ENCODE measurements at regions not wholly inside any gene's neighbourhood (a gene's known extent, or its start where the extent isn't known, plus 50 kb on each side); places are given as distances from the start of the nearest gene placed in this dataset.
A peak's percentile ranks its signal among the peaks of the same experiment; 100 is the strongest.

DNA sequence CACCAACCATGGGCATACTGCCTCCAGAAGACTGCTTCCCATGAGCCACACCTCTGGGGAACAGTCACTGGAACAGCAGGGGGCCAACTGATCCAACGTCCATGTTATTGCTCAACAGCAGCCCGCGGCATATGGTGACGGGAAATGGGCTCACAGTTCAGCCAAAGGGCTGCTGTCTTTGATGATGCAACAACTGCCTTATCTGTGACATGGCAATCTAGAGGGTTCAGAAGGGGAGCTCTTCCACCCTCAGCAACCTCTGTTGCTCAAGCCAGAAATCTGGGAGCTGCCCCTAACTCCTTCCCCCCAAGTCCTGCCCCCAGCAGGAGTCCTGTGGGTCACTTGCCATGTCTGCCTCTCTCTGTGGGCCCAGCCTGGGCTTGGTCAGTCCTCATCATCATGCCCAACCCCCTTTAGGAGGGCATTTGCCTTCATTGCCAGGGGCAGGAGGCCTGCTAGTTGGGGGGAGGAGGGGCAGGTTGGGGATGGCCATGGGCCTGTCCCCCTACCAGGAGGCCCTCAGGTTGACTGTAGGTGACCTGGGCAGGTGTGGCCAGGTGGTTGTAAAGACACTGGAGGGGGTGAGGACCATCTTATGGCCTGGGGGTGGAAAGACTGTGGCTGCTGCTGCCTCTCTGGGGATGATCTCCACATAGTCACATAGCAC is 212.9 kb downstream of the CYP26B1 start:
- ChIA-PET CTCF (no interaction called here), POLR2A (no interaction called here)
- DNase-seq (ENCODE audit: extremely low spot score), result peak; percentile 2

GRCh38 chr2:71934320-71934593 is 213.4 kb downstream of the CYP26B1 start:
- TF ChIP-seq LEF1 (IDR thresholded peaks at IDR 0.05; ENCODE audit: borderline replicate concordance) (no peak), TARDBP (IDR thresholded peaks at IDR 0.05) (no peak), FOXM1 (IDR thresholded peaks at IDR 0.05; ENCODE audit: borderline replicate concordance) (no peak), SP1 (IDR thresholded peaks at IDR 0.05) (no peak), BHLHE40 (IDR thresholded peaks at IDR 0.05; ENCODE audit: borderline replicate concordance) (no peak)
- POLR2A ChIA-PET, result no interaction called here

More for the DNA sequence above, 212.9 kb downstream of the CYP26B1 start:
- TF ChIP-seq BHLHE40 (IDR thresholded peaks at IDR 0.05; ENCODE audit: borderline replicate concordance) (no peak), FOXK2 (IDR thresholded peaks at IDR 0.05) (no peak), SUZ12 (IDR thresholded peaks at IDR 0.05) (no peak), LEF1 (IDR thresholded peaks at IDR 0.05; ENCODE audit: borderline replicate concordance) (no peak), SP1 (IDR thresholded peaks at IDR 0.05) (no peak), CTBP1 (IDR thresholded peaks at IDR 0.05; ENCODE audit: borderline replicate concordance) (no peak), PKNOX1 (IDR thresholded peaks at IDR 0.05) (no peak), HDGF (IDR thresholded peaks at IDR 0.05; ENCODE audit: borderline replicate concordance) (no peak), ZNF384 (IDR thresholded peaks at IDR 0.05) (no peak), FOXA1 (IDR thresholded peaks at IDR 0.05) (no peak), FOXM1 (IDR thresholded peaks at IDR 0.05; ENCODE audit: borderline replicate concordance) (no peak), TARDBP (IDR thresholded peaks at IDR 0.05) (no peak), ELF4 (IDR thresholded peaks at IDR 0.05) (no peak), NFRKB (IDR thresholded peaks at IDR 0.05) (no peak), L3MBTL2 (conservative IDR thresholded peaks at IDR 0.05) (no peak), ARNT (IDR thresholded peaks at IDR 0.05) (no peak)

DNA sequence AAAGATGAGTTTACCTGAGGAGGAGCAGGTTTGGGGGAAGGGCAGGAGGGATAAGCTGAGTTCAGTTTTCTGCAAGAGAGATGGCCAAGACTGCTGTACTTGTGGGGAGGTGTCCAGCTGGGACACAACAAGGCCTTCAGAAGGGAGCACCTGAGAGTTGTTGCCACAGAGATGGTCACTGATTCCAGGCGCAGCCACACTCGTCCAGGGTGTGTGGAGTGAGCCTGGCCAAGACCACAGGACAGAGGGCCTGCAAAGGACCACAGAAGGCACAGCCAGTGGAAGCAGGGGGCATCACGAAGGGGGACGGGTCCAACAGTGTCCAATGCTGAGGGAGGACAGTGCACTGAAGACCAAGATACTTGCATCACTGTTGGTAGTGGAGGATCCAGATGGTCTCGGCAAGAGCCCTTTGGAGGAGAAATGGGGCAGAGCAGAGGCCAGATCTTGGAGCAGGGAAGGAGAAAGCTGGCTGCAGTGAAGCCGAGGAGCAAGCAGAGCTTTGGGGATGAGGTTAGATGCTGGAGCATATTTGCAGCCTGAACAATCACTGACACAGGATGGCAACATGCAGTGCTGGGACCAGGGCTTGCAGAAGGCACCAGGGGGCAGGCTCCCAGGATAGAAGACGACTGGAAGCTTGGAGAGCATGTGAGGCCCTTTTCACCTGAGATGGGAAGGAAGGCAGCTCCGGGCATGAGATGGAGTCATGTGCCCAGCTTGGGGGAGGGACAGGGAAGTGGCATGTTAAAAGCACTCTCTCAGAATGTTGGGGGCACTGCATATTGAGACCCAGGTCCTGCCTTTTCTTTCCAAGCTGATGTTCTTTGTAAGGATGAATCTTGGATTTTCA is 214.0 kb downstream of the CYP26B1 start:
- POLR2A ChIA-PET, result no interaction called here
- CTCF ChIA-PET, result no interaction called here
- DNase-seq (ENCODE audit: extremely low spot score), result peak; percentile 15
- TF ChIP-seq SP1 (IDR thresholded peaks at IDR 0.05) (no peak), NFRKB (IDR thresholded peaks at IDR 0.05) (no peak), HDGF (IDR thresholded peaks at IDR 0.05; ENCODE audit: borderline replicate concordance) (no peak), L3MBTL2 (conservative IDR thresholded peaks at IDR 0.05) (no peak), ARNT (IDR thresholded peaks at IDR 0.05) (no peak), LEF1 (IDR thresholded peaks at IDR 0.05; ENCODE audit: borderline replicate concordance) (no peak), BHLHE40 (IDR thresholded peaks at IDR 0.05; ENCODE audit: borderline replicate concordance) (no peak), SUZ12 (IDR thresholded peaks at IDR 0.05) (no peak), FOXA1 (IDR thresholded peaks at IDR 0.05) (no peak), ZNF384 (IDR thresholded peaks at IDR 0.05) (no peak)

More at GRCh38 chr2:71934320-71934593, 213.4 kb downstream of the CYP26B1 start:
- CTCF ChIA-PET, result no interaction called here
- peak; percentile 1 for DNase-seq (ENCODE audit: extremely low spot score)

DNA sequence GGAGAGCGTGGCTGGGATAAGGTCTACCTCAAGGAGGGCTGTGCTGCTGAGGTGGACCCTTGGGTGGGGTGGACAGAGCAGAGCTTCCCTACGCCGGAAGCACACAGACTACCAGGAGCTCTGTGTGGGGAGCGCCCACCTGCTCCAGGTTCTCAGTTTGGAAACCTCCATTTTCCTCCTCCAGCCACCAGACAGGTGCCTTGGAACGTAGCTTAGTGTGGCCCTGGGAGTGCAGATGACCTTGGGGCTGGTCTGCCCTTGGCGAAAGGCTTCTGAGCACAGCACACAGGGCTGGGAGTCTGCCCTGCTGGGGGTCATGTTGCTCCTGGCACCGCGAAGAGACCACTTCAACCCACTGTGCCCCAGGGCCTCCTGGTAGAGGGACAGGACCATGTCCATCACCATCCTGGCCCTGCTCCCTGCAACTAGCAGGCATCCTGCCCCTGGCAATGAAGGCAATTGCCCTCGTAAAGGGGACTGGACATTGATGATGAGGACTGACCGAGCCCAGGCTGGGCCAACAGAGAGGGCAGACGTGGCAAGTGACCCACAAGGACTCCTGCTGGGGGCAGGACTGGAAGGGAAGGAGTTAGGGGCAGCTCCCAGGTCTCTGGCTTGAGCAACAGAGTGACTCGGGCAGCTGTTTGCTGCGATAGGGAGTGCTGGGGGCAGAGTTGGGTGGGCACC is 214.7 kb downstream of the CYP26B1 start:
- TF ChIP-seq FOXA1 (IDR thresholded peaks at IDR 0.05), result no peak
- TF ChIP-seq ZNF384 (IDR thresholded peaks at IDR 0.05), result no peak
- TF ChIP-seq LEF1 (IDR thresholded peaks at IDR 0.05; ENCODE audit: borderline replicate concordance), result no peak
- TF ChIP-seq FOXK2 (IDR thresholded peaks at IDR 0.05), result no peak
- no peak for TF ChIP-seq ARNT (IDR thresholded peaks at IDR 0.05)
- TF ChIP-seq CTBP1 (IDR thresholded peaks at IDR 0.05; ENCODE audit: borderline replicate concordance), result no peak
- POLR2A ChIA-PET, result no interaction called here
- CTCF ChIA-PET, result interaction anchor here (0.7 kb wide), 1 partner anchor 7 kb away, joined by 6 read pairs; no protein-coding TSS in a partner anchor
- peak; percentile 1 for DNase-seq (ENCODE audit: extremely low spot score)

DNA sequence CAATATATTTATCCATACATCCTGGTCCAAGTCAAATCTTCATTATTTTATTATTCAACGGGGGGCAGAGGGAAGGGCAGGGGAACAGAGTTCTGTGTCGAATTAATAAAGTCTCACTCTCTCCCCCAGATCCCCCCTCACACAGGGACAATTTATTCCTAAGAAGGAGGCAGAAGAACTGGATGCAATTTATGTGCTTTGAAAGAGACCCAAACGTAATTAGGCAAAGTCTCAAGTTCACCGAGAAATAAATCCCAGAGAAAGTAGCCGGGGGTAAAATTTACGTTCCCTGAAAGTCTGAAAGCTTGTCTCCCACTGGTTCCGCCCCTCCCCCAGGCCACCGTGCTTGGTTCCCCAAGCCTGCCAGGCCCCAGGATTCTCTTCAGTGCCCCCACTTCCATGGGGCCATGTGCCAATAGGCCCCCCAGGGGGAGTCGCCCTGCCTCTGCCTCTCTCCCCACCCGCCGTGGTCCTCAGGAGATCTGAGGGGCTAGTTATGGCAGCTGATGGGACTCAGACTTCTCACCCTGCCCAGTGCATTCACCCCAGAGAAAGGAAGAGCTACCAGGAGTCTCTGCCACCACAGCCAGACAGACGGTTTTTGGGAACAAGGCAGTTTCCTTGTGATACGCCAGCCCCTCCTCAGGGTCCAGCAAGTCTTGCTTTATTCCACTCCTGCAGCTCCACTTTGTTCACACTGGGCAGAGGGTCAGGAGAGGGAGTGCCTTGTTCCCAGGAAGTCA is 215.5 kb downstream of the CYP26B1 start:
- ChIA-PET CTCF (interaction anchor here (0.7 kb wide), 1 partner anchor 8 kb away, joined by 6 read pairs; no protein-coding TSS in a partner anchor), POLR2A (no interaction called here)
- DNase-seq (ENCODE audit: extremely low spot score), result peak; percentile 3
- TF ChIP-seq SP1 (IDR thresholded peaks at IDR 0.05), result no peak
- no peak for TF ChIP-seq NFRKB (IDR thresholded peaks at IDR 0.05)
- no peak for TF ChIP-seq FOXK2 (IDR thresholded peaks at IDR 0.05)
- TF ChIP-seq L3MBTL2 (conservative IDR thresholded peaks at IDR 0.05), result no peak
- no peak for TF ChIP-seq FOXM1 (IDR thresholded peaks at IDR 0.05; ENCODE audit: borderline replicate concordance)
- TF ChIP-seq HDGF (IDR thresholded peaks at IDR 0.05; ENCODE audit: borderline replicate concordance), result no peak
- no peak for TF ChIP-seq LEF1 (IDR thresholded peaks at IDR 0.05; ENCODE audit: borderline replicate concordance)
- TF ChIP-seq BHLHE40 (IDR thresholded peaks at IDR 0.05; ENCODE audit: borderline replicate concordance), result no peak
- no peak for TF ChIP-seq FOXA1 (IDR thresholded peaks at IDR 0.05)
- TF ChIP-seq CTBP1 (IDR thresholded peaks at IDR 0.05; ENCODE audit: borderline replicate concordance), result no peak
- no peak for TF ChIP-seq TARDBP (IDR thresholded peaks at IDR 0.05)
- TF ChIP-seq ZNF384 (IDR thresholded peaks at IDR 0.05), result no peak
- no peak for TF ChIP-seq PKNOX1 (IDR thresholded peaks at IDR 0.05)
- no peak for TF ChIP-seq ELF4 (IDR thresholded peaks at IDR 0.05)
- TF ChIP-seq SUZ12 (IDR thresholded peaks at IDR 0.05), result no peak
- no peak for TF ChIP-seq ARNT (IDR thresholded peaks at IDR 0.05)

Data from HEK293T (cell line).